Breast epithelium (tissue), 3 donors: ENCODE measurements at regions not wholly inside any gene's neighbourhood (a gene's known extent, or its start where the extent isn't known, plus 50 kb on each side); places are given as distances from the start of the nearest gene placed in this dataset.

ENCODE experiments used
- POLR2AphosphoS5 ChIP-seq, 3 donors: sonication (generic); formaldehyde crosslinking; IDR thresholded peaks; one replicate each; pipeline ENCODE4 v1.6.1; 2017; ENCODE audit warnings: antibody characterized with exemption in 3 of 3
- TF ChIP-seq, protein P1 (sequence below), 3 donors: fragments of 450-650 bp; IDR thresholded peaks; one replicate each; pipeline ENCODE4 v1.5.1; 2016 to 2017; ENCODE audit warnings: antibody characterized with exemption in 3 of 3, mild to moderate bottlenecking in 3 of 3, moderate library complexity in 3 of 3

DNA sequence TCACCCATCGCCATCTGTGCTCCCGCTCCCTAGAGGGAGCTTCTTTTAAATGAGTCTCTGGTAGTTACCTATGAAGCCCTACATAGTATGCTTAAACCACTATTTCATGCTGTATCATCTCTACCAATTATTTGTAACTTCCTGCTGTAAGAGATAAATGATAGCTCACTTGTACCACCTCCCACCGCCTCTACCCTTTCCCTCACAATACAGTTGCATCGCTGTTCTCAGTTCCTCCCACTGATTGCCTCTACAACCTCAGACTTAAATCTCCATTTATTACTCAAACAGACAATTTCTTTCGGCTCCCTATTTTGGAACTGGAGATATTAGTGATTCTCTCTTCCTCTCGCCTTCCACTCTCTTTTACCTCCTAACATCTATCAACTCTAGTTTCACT is 222.9 kb upstream of the ZC3H12C start:
- TF ChIP-seq POLR2AphosphoS5 (IDR thresholded peaks at IDR 0.05), result no peak
- TF ChIP-seq, protein P1, sequence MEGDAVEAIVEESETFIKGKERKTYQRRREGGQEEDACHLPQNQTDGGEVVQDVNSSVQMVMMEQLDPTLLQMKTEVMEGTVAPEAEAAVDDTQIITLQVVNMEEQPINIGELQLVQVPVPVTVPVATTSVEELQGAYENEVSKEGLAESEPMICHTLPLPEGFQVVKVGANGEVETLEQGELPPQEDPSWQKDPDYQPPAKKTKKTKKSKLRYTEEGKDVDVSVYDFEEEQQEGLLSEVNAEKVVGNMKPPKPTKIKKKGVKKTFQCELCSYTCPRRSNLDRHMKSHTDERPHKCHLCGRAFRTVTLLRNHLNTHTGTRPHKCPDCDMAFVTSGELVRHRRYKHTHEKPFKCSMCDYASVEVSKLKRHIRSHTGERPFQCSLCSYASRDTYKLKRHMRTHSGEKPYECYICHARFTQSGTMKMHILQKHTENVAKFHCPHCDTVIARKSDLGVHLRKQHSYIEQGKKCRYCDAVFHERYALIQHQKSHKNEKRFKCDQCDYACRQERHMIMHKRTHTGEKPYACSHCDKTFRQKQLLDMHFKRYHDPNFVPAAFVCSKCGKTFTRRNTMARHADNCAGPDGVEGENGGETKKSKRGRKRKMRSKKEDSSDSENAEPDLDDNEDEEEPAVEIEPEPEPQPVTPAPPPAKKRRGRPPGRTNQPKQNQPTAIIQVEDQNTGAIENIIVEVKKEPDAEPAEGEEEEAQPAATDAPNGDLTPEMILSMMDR (IDR thresholded peaks at IDR 0.05), result no peak
